HEK293T (cell line): ENCODE measurements at regions not wholly inside any gene's neighbourhood (a gene's known extent, or its start where the extent isn't known, plus 50 kb on each side); places are given as distances from the start of the nearest gene placed in this dataset.

Experiments used
- L3MBTL2 ChIP-seq: fragments of 450-650 bp; conservative IDR thresholded peaks from 2 replicates; pipeline ENCODE4 v1.6.1; 2016; ENCODE audit warnings: mild to moderate bottlenecking
- LEF1 ChIP-seq: fragments of 450-650 bp; IDR thresholded peaks from 2 replicates; pipeline ENCODE4 v1.6.1; 2017; ENCODE audit warnings: mild to moderate bottlenecking, borderline replicate concordance

- TF ChIP-seq LEF1 (no peak), L3MBTL2 (no peak)
Observed at GRCh38 chr1:193727850-193728249, 541.4 kb upstream of the B3GALT2 start.
